ENCODE measurements at regions not wholly inside any gene's neighbourhood (a gene's known extent, or its start where the extent isn't known, plus 50 kb on each side); places are given as distances from the start of the nearest gene placed in this dataset.

- DNase-seq (ENCODE audit: low read depth): no peak
These were observed 371.5 kb downstream of the MED10 start for GRCh38 chr5:6006838-6007314.

GRCh38 chr5:6003040-6003825 is 375.1 kb downstream of the MED10 start:
- no peak for DNase-seq (ENCODE audit: low read depth)

- no peak for DNase-seq (ENCODE audit: low read depth)
These were observed 377.5 kb downstream of the MED10 start for GRCh38 chr5:6000867-6001266.

GRCh38 chr5:5995819-5996218 is 382.5 kb downstream of the MED10 start:
- DNase-seq (ENCODE audit: low read depth): no peak

- DNase-seq (ENCODE audit: low read depth): no peak
These were observed 391.7 kb downstream of the MED10 start for GRCh38 chr5:5986492-5987178.

GRCh38 chr5:5985332-5985731 is 393.0 kb downstream of the MED10 start:
- no peak for DNase-seq (ENCODE audit: low read depth)

- no peak for DNase-seq (ENCODE audit: low read depth)
These were observed 394.9 kb downstream of the MED10 start for GRCh38 chr5:5983261-5983980.

GRCh38 chr5:5981562-5981961 is 396.8 kb downstream of the MED10 start:
- DNase-seq (ENCODE audit: low read depth): no peak

GRCh38 chr5:5980538-5980895 is 397.8 kb downstream of the MED10 start:
- DNase-seq (ENCODE audit: low read depth): no peak

- peak; percentile 0 for DNase-seq (ENCODE audit: low read depth)
These were observed 398.4 kb downstream of the MED10 start for GRCh38 chr5:5979761-5980537.

GRCh38 chr5:5979377-5979760 is 399.0 kb downstream of the MED10 start:
- peak; percentile 2 for DNase-seq (ENCODE audit: low read depth)

- no peak for DNase-seq (ENCODE audit: low read depth)
These were observed 399.6 kb downstream of the MED10 start for GRCh38 chr5:5978501-5979376.

- no peak for DNase-seq (ENCODE audit: low read depth)
These were observed 407.1 kb downstream of the MED10 start for GRCh38 chr5:5971203-5971602.

GRCh38 chr5:5969942-5970483 is 408.3 kb downstream of the MED10 start:
- no peak for DNase-seq (ENCODE audit: low read depth)

- no peak for DNase-seq (ENCODE audit: low read depth)
These were observed 409.4 kb downstream of the MED10 start for GRCh38 chr5:5968981-5969380.

GRCh38 chr5:5967944-5968343 is 410.4 kb downstream of the MED10 start:
- DNase-seq (ENCODE audit: low read depth): no peak

- DNase-seq (ENCODE audit: low read depth): no peak
These were observed 411.0 kb downstream of the MED10 start for GRCh38 chr5:5967373-5967772.

- no peak for DNase-seq (ENCODE audit: low read depth)
These were observed 413.2 kb downstream of the MED10 start for GRCh38 chr5:5965132-5965531.

- DNase-seq (ENCODE audit: low read depth): no peak
These were observed 414.0 kb downstream of the MED10 start for GRCh38 chr5:5964347-5964746.

- no peak for DNase-seq (ENCODE audit: low read depth)
These were observed 420.6 kb downstream of the MED10 start for GRCh38 chr5:5957737-5958136.

GRCh38 chr5:5954275-5954598 is 424.1 kb downstream of the MED10 start:
- DNase-seq (ENCODE audit: low read depth): no peak
